Frontal cortex (tissue), 3 donors: ENCODE measurements at regions not wholly inside any gene's neighbourhood (a gene's known extent, or its start where the extent isn't known, plus 50 kb on each side); places are given as distances from the start of the nearest gene placed in this dataset.

Experiments used
- DNase-seq, 2 donors: peaks; one replicate each; pipeline ENCODE4 v3.0.0; 2012; ENCODE audit warnings: low spot score in 2 of 2
- FAIRE-seq: peaks from 2 replicates; lab custom pipeline; 2012; peaks lifted over from hg19 to GRCh38; lab: Jason Lieb, UNC
- donor health status: control.
- donor health status: control.
- donor health status: control.

DNA sequence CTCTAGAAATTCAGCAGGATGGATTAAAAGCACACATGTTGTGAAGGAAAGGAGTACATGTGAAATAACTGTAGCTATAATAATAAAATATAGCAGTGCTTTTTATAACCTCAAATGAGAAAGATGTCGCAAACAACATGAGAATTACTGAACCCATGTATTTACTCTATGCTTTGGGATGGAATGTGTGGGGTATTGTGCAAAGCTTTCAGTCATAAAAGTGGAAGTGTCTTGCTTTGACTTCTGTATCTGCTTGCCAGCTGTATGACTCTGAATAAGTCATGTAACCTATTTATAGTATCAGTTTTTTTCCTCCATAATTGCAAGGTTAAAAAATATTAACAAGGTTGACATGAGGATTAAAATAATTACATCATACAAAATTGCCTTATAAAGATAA is 519.3 kb upstream of the CADM2 start:
- DNase-seq (no peak), FAIRE-seq (no peak)

DNA sequence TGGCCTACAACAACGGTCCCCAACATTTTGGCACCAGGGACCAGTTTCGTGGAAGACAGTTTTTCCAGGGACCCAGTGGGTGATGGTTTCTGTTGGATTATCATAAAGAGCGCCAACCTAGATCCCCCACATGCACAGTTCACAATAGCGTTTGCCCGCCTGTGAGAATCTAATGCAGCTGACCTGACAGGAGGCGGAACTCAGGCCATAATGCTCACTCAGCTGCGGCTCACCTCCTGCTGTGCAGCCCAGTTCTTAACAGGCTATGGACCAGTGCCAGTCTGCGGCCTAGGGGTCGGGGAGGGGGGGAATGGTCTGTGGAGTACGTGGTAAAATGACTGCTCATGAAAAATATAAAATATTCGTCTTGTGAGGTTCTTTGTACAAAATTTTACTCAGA is 518.5 kb upstream of the CADM2 start:
- FAIRE-seq, result no peak
- no peak for DNase-seq

DNA sequence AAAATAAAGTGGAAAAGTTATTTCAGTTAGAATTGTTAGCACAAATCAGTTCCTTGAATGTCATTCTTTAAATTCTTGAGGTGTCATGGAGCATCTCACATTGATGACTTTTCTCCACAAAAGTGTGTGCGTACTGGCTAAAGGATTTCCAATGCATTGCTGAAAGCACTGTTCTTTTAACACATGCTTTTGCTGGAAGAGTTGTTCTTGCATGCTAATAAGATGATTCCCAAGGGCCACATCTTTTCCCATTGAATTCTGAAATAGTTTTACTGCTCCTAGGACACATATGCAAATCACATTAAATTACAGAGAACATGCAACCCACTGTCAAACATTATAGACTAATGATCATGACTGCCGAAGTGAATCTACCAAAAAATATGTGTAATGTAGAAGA is 516.3 kb upstream of the CADM2 start:
- FAIRE-seq (no peak), DNase-seq (no peak)

DNA sequence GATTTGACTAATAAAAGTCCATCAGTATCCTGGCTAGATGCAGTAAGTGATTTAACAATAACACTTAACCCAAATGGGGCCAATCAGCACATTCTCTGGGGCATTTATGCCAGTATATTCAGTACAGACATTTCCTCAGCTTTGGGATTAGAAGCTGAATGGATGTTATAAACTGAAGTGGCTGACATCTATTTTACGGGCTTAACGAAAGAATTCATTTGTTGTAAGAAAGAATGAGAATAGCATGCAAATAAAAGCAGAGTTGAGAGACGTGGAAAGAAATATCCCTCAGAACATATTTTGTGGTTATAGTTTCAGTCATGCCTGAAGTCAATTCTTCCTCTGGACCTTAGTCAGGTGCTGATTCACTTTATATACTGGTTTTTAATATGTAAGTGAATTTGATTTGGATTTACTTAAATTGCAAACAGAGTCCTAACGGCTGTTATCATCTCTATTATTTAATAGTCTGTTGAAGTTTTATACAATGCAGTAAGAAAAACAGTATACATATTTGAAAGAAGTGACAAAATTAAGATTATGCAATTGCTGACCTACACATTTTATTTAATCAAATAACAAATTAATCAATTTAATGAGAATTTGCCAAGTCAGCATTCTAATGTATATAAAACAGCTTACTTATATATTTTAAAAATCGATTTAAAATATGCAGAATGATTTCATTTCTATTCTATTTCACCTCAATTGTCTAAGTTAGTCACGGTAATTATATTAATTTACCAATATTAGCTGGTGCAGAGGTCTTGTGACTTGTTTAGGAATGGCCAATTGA is 513.9 kb upstream of the CADM2 start:
- no peak for DNase-seq
- no peak for FAIRE-seq

DNA sequence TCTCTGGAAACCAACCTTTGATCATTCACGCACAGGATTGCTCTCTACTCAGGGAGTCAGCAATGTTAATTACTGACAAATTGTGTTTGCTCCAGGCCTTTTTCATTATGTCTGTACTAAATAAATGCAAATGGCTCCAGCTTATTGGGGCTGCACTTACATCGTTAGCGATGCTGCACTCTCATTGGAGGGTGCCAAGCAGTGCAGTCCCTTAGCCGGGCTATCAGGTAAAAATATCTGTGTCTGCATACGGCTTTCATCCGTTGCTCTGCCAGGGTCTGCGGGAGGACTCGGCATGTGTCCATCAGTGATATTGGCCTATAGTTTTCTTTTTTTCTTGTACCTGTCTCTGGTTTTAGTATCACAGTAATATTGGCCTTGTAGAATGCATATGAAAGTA is 471.5 kb upstream of the CADM2 start:
- DNase-seq, result no peak
- no peak for FAIRE-seq

DNA sequence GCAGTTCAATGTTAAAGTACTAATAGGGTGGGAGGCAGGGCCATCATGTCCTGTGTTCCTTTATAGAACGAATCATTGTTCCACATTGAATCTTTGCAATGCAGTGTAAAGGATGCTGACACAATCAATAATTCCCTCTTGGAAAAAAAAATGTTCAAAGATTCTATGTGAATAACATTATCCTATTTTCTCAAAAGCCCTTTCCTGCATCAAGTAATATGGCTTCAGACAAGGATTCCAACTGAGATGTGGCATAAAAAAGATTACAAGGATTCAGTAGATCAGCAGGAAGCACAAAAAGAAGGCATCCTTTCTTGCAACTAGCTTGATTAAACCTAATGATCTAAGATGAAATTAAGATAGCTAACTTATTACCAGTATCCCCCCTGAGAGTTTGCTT is 454.0 kb upstream of the CADM2 start:
- DNase-seq, result no peak
- no peak for FAIRE-seq

DNA sequence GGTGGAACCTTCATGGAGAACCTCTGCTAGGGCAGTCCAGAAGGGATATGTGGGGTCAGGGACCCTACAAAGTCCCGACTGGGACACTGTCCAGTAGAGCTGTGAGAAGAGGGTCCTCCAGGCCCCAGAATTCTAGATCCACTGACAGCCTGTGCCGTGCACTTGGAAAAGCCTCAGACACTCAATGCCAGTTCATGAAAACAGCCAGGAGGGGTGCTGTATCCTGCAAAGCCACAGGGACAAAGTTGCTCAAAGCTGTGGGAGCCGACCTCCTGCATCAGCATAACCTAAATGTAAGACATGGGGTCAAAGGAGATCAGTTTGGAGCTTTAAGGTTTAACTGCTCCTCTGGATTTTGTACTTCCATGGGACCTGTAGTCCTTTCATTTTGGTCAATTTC is 448.8 kb upstream of the CADM2 start:
- no peak for FAIRE-seq

DNA sequence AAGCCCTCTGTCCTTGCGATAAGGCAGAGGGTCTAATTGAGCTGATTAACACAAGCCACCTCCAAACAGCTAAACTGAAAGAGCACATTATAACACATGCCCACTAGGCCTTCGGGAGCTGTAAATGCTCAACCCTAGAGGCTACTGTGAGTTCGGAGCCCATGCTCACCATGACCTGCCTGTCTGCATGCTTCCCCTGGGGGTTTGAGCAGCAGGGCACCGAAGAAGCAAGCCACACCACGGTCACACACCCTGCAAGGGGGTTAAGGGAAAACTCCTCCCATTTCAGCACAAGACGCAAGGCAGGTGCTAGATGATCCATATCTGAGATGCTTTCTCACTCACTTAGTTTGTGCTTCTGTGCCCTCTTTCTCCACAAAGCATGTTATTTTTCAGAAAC is 435.9 kb upstream of the CADM2 start:
- no peak for DNase-seq
- no peak for FAIRE-seq

More for the DNA sequence above, 448.8 kb upstream of the CADM2 start:
- DNase-seq, result no peak

DNA sequence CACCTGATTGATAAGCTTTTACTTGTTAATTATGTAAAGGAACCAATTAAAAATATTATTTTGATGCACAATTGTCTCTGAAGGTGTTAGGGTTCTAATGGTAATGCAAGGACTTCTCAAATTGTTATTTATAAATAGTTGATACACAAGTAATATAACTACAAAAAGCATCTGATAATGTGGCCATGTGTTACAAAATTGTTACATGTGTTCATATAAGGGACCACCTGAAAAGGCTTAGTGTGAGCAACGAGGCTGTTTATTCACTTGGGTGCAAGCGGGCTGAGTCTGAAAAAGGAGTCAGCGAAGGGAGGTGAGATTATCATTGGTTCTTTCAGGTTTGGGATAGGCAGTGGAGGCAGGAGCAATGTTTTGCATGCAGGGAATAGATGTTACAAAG is 421.9 kb upstream of the CADM2 start:
- FAIRE-seq (no peak), DNase-seq (no peak)

DNA sequence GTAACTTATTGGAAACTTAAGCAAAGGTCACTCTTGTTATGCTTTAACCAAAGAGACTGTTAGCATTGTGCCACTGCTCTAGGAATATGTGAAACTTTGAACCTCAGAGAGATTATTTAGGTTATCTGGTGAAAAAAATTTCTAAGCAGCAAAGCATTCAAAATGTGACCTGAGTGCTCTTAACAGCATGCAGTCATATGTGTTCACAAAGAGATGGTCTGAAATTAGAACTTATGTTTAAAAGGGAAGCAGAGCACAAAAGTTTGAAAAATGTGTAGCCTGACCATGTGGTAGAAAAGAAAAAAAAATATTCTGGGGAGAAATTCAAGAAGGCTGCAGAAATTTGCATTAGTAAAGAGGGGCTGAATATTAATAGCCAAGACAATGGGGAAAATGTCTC is 420.2 kb upstream of the CADM2 start:
- FAIRE-seq (no peak), DNase-seq (no peak)

DNA sequence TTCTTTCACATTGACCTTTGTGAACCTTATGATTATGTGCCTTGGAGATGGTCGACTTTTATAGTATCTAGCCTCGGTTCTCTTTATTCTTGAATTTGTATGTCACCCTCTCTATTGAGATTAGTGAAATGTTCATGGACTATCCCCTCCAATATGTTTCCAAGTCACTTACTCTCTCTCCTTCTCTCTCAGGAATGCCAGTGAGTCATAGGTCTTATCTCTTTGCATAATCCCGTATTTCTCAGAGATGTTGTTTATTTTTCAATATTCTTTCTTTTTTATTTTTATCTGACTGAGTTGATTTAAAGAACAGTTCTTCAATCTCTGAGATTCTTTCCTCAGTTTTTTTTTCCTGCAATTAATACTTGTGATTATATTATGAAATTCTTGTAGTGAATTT is 411.6 kb upstream of the CADM2 start:
- DNase-seq, result no peak
- no peak for FAIRE-seq

DNA sequence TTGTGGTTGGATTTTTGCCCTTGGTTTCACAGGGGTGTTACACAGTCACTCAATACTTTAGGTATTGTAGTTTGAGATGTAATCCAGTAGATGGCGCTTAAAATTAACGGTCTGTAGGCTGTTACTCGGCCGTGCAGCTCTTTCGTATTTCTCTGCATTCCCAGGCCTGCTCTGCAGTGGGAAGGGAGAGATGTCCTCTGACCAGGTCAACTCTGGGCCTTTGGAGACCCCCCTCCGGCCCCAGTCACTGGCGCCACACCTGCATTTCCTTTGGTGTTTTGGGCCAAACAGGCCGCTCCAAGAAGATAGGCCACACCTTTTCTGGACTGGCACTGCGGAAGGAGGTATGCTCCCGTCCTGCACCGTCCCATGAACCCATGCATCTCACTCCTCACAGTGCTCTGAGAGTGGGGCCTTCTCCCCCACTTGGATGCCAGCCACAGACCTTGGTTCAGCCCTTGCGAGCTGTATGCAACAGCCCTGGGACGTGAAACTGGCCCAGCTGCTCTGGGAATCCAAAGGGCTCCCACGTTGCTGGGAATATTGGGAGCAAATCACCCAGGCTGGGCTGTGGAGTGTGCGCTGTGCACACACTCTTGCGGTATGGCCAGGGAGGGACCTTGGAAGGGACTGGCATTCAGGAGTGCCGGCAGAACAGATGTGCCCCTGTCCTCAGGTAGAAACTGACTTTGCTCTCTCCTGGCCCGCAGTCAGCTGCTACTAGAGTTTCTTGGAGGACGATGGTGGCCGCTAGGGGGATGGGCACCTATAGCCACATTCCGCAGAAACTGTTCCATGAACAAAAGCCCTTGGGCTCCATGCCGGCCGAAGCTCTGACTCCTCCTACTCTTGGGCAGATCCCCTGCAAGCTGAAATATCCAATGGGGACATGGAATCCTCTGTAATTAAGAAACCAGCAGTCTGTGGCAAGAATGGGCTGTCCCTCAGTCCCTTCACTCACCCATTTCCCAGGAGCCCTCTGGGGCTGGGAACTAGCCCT is 410.5 kb upstream of the CADM2 start:
- FAIRE-seq, result no peak
- DNase-seq, result peak in 1 of 2 donors; percentile 5

DNA sequence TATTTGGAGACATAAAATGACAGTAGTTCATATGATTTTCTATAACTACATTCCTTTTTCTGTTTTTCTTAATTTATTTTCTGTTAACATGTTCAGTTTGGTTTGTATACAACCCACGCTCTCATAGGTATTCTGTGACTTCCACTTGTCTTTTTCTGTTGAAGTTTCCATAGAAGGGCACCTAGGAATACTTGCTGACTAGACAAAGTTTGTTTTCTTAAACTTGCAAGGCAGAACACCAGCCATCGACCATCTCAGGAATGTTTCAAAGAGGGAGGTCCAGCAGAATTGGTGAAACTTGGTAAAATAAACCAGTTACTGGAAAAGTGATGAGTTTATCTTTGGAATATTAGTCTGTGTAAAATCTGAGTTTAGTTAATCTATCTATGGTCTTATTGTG is 403.2 kb upstream of the CADM2 start:
- DNase-seq, result no peak
- FAIRE-seq, result no peak

DNA sequence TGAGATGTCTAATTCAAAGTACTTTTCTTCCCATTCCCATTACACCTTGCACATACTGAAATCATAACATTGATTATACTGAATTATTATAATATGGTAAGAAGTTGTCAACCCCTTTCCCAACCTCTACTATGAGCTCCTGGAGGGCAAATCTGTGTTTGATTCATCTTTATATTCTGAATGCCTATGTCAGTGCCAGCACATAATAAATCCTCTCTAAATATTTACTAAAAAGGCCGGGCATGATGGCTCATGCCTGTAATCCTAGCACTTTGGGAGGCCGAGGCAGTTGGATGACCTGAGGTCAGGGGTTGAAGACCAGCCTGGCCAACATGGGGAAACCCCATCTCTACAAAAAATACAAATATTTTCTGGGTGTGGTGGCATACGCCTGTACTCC is 392.5 kb upstream of the CADM2 start:
- no peak for DNase-seq
- FAIRE-seq, result no peak

DNA sequence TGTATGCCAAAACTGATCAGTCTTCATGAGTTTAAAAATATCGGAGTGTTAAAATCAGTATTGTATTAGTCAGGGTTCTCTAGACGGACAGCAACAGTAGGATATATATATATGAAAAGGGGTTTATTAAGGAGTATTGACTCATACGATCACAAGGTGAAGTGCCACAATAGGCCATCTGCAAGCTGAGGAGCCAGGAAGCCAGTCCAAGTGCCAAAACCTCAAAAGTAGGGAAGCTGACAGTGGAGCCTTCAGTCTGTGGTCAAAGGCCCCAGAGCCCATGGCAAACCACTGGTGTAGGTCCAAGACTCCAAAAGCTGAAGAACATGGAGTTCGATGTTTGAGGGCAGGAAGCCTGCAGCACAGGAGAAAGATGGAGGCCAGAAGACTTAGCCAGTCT is 391.0 kb upstream of the CADM2 start:
- DNase-seq (no peak), FAIRE-seq (no peak)

DNA sequence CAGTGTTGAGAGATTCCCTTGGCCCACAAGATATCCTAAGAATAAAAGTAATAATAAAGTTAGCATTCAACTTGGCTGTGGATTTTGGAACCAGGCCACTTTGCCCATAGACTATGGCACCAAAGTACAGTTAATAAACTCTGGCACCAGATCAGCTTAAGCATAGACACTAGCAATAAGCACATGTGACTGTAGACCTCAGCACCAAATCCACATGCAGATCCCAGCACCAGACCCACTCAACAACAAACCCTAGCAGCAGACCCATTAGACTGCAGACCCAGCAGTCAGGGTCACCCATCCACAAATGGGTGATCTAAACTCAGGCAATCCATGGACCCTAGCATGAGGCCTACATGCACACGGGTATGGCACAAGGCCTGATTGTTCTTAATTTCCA is 384.8 kb upstream of the CADM2 start:
- DNase-seq (no peak), FAIRE-seq (no peak)

DNA sequence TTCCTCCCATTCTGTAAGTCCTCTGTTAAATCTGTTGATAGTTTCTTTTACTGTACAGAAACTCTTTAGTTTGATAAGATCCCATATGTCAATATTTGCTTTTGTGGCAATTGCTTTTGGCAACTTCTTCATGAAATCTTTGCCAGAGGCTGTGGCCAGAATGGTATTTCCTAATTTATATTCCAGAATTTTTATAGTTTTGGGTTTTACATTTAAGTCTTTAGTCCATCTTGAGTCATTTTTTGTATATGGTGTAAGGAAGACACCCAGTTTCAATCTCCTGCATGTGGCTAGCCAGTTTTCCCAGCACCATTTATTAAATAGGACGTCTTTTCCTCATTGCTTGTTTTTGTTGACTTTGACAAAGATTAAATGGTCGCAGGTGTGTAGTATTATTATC is 372.4 kb upstream of the CADM2 start:
- DNase-seq, result no peak
- FAIRE-seq, result no peak

DNA sequence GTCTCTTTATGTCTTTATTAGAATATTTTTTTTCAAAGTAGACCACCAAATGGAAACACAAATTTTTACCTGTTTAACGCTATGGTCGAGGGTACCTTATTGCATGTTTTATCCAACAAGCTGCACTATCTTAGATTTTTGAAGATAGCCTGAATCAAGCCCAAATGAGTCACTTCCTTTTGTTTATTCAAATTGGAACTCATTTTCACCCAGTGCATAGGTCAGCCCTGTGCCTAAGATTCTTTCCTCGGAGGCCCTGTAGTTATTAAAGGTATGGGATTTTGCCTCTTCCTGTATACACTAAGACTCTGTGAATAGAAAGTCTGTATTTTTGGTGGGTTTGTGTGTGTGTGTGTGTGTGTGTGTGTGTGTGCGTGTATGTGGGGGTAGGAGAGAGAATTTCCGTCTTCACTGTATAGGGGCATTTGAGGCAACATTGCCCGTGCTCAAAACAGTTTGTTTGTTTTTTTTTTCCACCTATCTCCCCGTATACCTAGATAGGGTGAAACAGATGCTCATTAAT is 358.0 kb upstream of the CADM2 start:
- DNase-seq (no peak), FAIRE-seq (no peak)

DNA sequence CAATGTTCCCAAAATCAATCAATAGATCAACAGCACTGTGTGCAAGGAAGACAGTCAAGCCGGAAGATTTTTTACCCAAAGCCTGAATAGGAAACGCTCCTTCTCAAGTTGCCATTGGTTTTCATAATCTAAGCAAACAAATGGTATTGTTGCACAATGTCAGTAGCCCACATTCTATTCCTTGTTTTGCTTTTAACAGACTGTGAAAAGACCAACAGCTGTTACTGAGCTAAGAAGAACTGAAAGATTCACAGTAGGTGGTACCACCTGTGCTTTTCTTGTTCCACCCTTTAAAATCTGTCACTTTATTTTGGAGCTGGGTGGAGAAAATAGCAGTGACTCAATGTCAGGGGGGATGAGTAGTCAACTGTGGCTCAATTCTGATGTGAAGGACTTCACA is 357.5 kb upstream of the CADM2 start:
- FAIRE-seq, result no peak
- no peak for DNase-seq

DNA sequence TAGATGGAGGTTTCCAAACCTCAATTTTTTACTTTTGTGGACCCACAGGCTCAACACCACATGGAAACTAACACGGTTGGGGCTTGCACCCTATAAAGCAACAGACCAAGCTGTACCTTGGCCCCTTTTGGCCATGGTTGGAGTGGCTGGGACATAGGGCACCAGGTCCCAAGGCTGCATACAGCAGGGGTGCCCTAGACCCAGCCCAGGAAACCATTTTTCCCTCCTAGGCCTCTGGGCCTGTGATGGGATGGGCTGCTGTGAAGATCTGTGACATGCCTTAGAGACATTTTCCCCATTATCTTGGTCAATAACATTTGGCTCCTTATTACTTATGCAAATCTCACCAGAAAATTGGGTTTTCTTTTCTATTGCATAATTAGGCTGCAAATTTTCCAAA is 337.0 kb upstream of the CADM2 start:
- no peak for DNase-seq
- no peak for FAIRE-seq

DNA sequence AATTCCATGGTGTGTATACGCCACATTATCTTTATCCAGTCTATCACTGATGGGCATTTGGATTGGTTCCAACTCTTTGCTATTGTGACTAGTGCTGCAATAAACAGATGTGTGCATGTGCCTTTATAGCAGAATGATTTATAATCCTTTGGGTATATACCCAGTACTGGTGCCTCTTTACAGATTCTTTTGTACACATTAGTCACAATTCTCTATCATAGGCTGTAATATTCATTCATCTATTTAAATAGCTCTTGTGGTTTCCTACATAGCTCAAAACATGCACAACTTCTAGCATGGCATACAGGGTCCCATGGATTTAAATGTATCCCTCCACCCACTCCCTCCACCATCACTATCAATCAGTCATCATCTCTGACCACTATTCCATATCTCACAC is 324.1 kb upstream of the CADM2 start:
- DNase-seq, result no peak
- no peak for FAIRE-seq
